ENCODE measurements at regions not wholly inside any gene's neighbourhood (a gene's known extent, or its start where the extent isn't known, plus 50 kb on each side); places are given as distances from the start of the nearest gene placed in this dataset.

DNA sequence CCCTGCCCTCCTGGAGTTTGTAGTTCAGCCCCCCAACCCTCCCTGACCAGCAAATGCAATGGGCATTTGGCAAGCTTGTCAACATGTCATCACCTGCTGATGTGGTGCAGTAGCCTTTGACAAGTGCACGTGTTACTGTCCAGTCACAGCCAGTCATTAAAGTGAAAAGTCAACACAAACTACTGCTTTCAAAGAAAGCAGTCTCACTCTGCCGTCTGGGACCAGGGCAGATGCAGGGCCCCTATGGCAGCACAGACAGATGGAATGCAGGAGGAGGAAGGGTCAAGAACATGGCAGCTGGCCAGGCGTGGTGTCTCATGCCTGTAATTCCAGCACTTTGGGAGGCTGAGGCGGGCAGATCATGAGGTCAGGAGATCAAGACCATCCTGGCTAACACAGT lies 222.4 kb upstream of the OSR1 start:
- H3K27ac ChIP-seq (ENCODE audit: insufficient read length, low read depth, low read length) = no peak overlapping the region

More for the DNA sequence above, 222.4 kb upstream of the OSR1 start:
- Mint-ChIP-seq H3K27ac (no peak overlapping the region), H3K9me3 (peaks cover 0 to 3% of the 10 kb centered on the region in 2 experiments; a peak in 1 of 5 replicates), H3K4me1 (no peaks in the 10 kb centered on the region), H3K27me3 (ENCODE audit: low read depth) (no peaks in the 10 kb centered on the region), H3K4me3 (no peak overlapping the region), H3K36me3 (ENCODE audit: insufficient read depth in 1 of 3, low read depth in 3 of 3) (no peaks in the 10 kb centered on the region)
- Histone ChIP-seq H2BK5ac (ENCODE audit: insufficient read length, low read length) (no peak overlapping the region), H3T11ph (ENCODE audit: low read length) (no peak overlapping the region), H3K9ac (ENCODE audit: extremely low read depth, insufficient read length, low read length) (no peak overlapping the region), H3K56ac (ENCODE audit: insufficient read length, low read depth, low read length) (no peak overlapping the region), H3K18ac (ENCODE audit: insufficient read length, low read depth, low read length) (no peak overlapping the region), H4K20me1 (ENCODE audit: control insufficient read depth, insufficient read depth, insufficient read length) (no peaks in the 10 kb centered on the region), H3K4me2 (ENCODE audit: insufficient read depth, insufficient read length, low read length) (no peak overlapping the region), H2AK5ac (ENCODE audit: insufficient read length, low read length) (no peak overlapping the region), H2AFZ (ENCODE audit: low read length) (no peak overlapping the region), H4K8ac (replicated peaks; ENCODE audit: insufficient read length, low read depth, low read length) (no peak overlapping the region), H2BK12ac (ENCODE audit: insufficient read length, low read depth, low read length) (no peak overlapping the region), H3K9me3 (ENCODE audit: control insufficient read depth, low read depth, low read length) (no peaks in the 10 kb centered on the region), H3K4me1 (ENCODE audit: insufficient read depth, low read length) (no peaks in the 10 kb centered on the region), H3K23ac (ENCODE audit: insufficient read length, low read depth, low read length) (no peak overlapping the region), H3K27me3 (ENCODE audit: insufficient read depth, low read length) (no peaks in the 10 kb centered on the region; the same call in 1 of the 2 replicates), H3K23me2 (ENCODE audit: insufficient read length, low read depth, low read length, poor library complexity, severe bottlenecking) (no peaks in the 10 kb centered on the region), H3K4ac (ENCODE audit: low read depth, low read length) (no peak overlapping the region), H2BK120ac (ENCODE audit: low read depth, low read length, poor library complexity, severe bottlenecking) (no peak overlapping the region), H2BK20ac (ENCODE audit: low read depth, low read length, poor library complexity, severe bottlenecking) (no peak overlapping the region), H3K79me2 (ENCODE audit: insufficient read depth, low read length) (no peaks in the 10 kb centered on the region), H2BK15ac (ENCODE audit: low read depth, low read length) (no peak overlapping the region), H3K79me1 (ENCODE audit: insufficient read depth, low read depth, low read length, poor library complexity, severe bottlenecking) (no peaks in the 10 kb centered on the region), H4K5ac (ENCODE audit: insufficient read length, low read depth, low read length) (no peak overlapping the region), H4K91ac (ENCODE audit: insufficient read length, low read depth, low read length) (no peak overlapping the region), H3K14ac (ENCODE audit: insufficient read depth, low read length) (no peak overlapping the region)
- WGBS (ENCODE audit: extremely low coverage, insufficient read length, low lambda C conversion rate) = no CpG with 5 or more reads among the region's 4 CpGs
- TF ChIP-seq, protein P1, sequence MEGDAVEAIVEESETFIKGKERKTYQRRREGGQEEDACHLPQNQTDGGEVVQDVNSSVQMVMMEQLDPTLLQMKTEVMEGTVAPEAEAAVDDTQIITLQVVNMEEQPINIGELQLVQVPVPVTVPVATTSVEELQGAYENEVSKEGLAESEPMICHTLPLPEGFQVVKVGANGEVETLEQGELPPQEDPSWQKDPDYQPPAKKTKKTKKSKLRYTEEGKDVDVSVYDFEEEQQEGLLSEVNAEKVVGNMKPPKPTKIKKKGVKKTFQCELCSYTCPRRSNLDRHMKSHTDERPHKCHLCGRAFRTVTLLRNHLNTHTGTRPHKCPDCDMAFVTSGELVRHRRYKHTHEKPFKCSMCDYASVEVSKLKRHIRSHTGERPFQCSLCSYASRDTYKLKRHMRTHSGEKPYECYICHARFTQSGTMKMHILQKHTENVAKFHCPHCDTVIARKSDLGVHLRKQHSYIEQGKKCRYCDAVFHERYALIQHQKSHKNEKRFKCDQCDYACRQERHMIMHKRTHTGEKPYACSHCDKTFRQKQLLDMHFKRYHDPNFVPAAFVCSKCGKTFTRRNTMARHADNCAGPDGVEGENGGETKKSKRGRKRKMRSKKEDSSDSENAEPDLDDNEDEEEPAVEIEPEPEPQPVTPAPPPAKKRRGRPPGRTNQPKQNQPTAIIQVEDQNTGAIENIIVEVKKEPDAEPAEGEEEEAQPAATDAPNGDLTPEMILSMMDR (conservative IDR thresholded peaks at IDR 0.05) = no peak
- DNase-seq = no peak

Measured in H9 (cell line).